ENCODE measurements at regions not wholly inside any gene's neighbourhood (a gene's known extent, or its start where the extent isn't known, plus 50 kb on each side); places are given as distances from the start of the nearest gene placed in this dataset.

DNA sequence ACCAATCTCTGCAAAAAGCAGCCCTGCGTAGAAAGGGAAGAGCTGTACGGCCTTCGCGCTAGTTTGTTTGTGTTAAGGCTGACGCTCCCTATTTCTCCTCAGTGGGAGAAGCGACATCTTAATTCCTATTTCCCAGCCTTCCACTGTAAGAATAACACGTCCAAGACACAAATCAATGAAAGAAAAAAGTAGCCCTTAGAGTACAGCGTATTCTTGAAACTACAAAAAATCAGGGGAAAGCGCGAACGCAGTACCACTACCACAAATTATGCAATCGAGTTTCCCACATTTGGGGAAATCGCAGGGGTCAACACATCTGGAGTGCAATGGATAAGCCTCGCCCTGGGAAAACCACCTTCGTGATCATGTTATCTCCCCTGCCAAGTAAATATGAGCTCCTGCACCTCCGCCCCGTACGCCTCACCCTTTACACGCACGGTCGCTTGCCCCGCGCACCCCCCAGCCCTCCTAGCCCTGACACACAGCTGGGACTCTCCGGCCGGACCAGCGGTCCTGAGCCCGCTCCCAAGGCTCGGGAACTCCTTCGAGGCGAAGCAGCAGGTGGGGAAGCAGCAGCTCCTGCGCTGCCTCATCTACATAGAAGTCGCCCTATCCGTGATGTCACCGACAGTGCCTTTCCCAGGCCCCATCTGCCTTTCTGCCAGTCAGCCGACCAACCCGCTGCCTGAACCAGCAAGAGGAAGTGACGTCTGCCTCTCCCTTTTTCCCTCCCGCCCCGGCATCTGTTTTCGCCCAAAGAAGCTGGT, 94.7 kb downstream of the PPIAL4G start (continued):
- TF ChIP-seq, protein P1, sequence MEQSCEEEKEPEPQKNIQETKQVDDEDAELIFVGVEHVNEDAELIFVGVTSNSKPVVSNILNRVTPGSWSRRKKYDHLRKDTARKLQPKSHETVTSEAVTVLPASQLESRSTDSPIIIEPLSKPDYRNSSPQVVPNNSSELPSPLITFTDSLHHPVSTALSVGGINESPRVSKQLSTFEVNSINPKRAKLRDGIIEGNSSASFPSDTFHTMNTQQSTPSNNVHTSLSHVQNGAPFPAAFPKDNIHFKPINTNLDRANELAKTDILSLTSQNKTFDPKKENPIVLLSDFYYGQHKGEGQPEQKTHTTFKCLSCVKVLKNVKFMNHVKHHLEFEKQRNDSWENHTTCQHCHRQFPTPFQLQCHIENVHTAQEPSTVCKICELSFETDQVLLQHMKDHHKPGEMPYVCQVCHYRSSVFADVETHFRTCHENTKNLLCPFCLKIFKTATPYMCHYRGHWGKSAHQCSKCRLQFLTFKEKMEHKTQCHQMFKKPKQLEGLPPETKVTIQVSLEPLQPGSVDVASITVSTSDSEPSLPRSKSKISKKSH (CRISPR knock-in tag; IDR thresholded peaks at IDR 0.05; ENCODE audit: borderline replicate concordance): no peak
- TF ChIP-seq ZNF616 (CRISPR knock-in tag; IDR thresholded peaks at IDR 0.05; ENCODE audit: low read depth): no peak
- TF ChIP-seq PHB2 (IDR thresholded peaks at IDR 0.05; ENCODE audit: partially characterized antibody): no peak
- 0 out of 2 replicates have a peak, but pooled peaks have one; percentile 59 for TF ChIP-seq ZNF431 (CRISPR knock-in tag; IDR thresholded peaks at IDR 0.05; ENCODE audit: borderline replicate concordance, low read depth)
- TF ChIP-seq SNAI1 (CRISPR knock-in tag; IDR thresholded peaks at IDR 0.05; ENCODE audit: borderline replicate concordance): no peak
- no peak for TF ChIP-seq HMG20B (CRISPR knock-in tag; conservative IDR thresholded peaks at IDR 0.05)
- no peak for TF ChIP-seq ZNF761 (CRISPR knock-in tag; conservative IDR thresholded peaks at IDR 0.05)
- TF ChIP-seq TBX3 (IDR thresholded peaks at IDR 0.05; ENCODE audit: borderline replicate concordance): no peak
- no peak for TF ChIP-seq ZNF253 (CRISPR knock-in tag; IDR thresholded peaks at IDR 0.05; ENCODE audit: borderline replicate concordance)
- TF ChIP-seq MBD4 (IDR thresholded peaks at IDR 0.05; ENCODE audit: borderline replicate concordance, low read length): no peak
- TF ChIP-seq, protein P2, sequence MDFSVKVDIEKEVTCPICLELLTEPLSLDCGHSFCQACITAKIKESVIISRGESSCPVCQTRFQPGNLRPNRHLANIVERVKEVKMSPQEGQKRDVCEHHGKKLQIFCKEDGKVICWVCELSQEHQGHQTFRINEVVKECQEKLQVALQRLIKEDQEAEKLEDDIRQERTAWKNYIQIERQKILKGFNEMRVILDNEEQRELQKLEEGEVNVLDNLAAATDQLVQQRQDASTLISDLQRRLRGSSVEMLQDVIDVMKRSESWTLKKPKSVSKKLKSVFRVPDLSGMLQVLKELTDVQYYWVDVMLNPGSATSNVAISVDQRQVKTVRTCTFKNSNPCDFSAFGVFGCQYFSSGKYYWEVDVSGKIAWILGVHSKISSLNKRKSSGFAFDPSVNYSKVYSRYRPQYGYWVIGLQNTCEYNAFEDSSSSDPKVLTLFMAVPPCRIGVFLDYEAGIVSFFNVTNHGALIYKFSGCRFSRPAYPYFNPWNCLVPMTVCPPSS (IDR thresholded peaks at IDR 0.05): no peak
- TF ChIP-seq, protein P3, sequence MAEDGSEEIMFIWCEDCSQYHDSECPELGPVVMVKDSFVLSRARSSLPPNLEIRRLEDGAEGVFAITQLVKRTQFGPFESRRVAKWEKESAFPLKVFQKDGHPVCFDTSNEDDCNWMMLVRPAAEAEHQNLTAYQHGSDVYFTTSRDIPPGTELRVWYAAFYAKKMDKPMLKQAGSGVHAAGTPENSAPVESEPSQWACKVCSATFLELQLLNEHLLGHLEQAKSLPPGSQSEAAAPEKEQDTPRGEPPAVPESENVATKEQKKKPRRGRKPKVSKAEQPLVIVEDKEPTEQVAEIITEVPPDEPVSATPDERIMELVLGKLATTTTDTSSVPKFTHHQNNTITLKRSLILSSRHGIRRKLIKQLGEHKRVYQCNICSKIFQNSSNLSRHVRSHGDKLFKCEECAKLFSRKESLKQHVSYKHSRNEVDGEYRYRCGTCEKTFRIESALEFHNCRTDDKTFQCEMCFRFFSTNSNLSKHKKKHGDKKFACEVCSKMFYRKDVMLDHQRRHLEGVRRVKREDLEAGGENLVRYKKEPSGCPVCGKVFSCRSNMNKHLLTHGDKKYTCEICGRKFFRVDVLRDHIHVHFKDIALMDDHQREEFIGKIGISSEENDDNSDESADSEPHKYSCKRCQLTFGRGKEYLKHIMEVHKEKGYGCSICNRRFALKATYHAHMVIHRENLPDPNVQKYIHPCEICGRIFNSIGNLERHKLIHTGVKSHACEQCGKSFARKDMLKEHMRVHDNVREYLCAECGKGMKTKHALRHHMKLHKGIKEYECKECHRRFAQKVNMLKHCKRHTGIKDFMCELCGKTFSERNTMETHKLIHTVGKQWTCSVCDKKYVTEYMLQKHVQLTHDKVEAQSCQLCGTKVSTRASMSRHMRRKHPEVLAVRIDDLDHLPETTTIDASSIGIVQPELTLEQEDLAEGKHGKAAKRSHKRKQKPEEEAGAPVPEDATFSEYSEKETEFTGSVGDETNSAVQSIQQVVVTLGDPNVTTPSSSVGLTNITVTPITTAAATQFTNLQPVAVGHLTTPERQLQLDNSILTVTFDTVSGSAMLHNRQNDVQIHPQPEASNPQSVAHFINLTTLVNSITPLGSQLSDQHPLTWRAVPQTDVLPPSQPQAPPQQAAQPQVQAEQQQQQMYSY (CRISPR knock-in tag; IDR thresholded peaks at IDR 0.05): no peak
- no peak for TF ChIP-seq NFKBIZ (CRISPR knock-in tag; IDR thresholded peaks at IDR 0.05)
- TF ChIP-seq ZFAT (CRISPR knock-in tag; conservative IDR thresholded peaks at IDR 0.05): no peak
- TF ChIP-seq ZNF547 (CRISPR knock-in tag; IDR thresholded peaks at IDR 0.05): no peak; the same call in 1 of the 2 replicates
- TF ChIP-seq, protein P4, sequence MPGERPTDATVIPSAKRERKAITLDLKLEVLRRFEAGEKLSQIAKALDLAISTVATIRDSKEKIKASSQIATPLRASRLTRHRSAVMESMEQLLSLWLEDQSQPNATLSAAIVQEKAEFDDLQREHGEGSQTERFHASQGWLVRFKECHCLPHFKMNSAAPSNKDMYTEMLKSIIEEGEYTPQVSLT (CRISPR knock-in tag; IDR thresholded peaks at IDR 0.05; ENCODE audit: borderline replicate concordance, low read depth): no peak
- no peak for TF ChIP-seq SMAD1 (CRISPR knock-in tag; IDR thresholded peaks at IDR 0.05; ENCODE audit: borderline replicate concordance, low read depth)
- no peak for TF ChIP-seq NKX3-1 (CRISPR knock-in tag; IDR thresholded peaks at IDR 0.05)
- 0 out of 2 replicates have a peak, but pooled peaks have one; percentile 32 for TF ChIP-seq ZNF274 (CRISPR knock-in tag; IDR thresholded peaks at IDR 0.05)
- TF ChIP-seq ZNF720 (CRISPR knock-in tag; IDR thresholded peaks at IDR 0.05): no peak
- TF ChIP-seq ZNF598 (CRISPR knock-in tag; IDR thresholded peaks at IDR 0.05; ENCODE audit: borderline replicate concordance): peak; percentile 22; the same call in 1 of the 2 replicates
- TF ChIP-seq, protein P5, sequence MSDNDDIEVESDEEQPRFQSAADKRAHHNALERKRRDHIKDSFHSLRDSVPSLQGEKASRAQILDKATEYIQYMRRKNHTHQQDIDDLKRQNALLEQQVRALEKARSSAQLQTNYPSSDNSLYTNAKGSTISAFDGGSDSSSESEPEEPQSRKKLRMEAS (IDR thresholded peaks at IDR 0.05): peak; percentile 72
